ENCODE measurements at regions not wholly inside any gene's neighbourhood (a gene's known extent, or its start where the extent isn't known, plus 50 kb on each side); places are given as distances from the start of the nearest gene placed in this dataset.

DNA sequence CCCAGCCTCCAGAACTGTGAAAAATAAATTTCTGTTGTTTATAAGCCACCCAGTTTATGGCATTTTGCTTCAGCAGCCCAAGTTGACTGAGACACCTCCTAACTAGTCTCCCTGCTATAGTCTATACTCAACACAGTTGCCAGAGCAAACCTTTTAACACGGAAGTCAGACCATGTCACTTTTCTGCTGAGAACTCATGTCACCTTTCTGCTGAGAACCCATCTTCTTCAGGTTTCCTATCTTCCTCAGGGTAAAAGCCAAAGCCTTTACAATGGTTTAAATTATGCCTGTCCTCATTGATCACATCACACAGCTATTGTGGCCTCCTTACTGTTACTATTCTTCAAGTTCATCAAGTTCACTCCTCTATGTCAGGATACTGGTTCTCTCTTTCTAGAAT is 74.3 kb upstream of the SOX6 start:
- TF ChIP-seq, protein P1, sequence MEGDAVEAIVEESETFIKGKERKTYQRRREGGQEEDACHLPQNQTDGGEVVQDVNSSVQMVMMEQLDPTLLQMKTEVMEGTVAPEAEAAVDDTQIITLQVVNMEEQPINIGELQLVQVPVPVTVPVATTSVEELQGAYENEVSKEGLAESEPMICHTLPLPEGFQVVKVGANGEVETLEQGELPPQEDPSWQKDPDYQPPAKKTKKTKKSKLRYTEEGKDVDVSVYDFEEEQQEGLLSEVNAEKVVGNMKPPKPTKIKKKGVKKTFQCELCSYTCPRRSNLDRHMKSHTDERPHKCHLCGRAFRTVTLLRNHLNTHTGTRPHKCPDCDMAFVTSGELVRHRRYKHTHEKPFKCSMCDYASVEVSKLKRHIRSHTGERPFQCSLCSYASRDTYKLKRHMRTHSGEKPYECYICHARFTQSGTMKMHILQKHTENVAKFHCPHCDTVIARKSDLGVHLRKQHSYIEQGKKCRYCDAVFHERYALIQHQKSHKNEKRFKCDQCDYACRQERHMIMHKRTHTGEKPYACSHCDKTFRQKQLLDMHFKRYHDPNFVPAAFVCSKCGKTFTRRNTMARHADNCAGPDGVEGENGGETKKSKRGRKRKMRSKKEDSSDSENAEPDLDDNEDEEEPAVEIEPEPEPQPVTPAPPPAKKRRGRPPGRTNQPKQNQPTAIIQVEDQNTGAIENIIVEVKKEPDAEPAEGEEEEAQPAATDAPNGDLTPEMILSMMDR (IDR thresholded peaks at IDR 0.05; ENCODE audit: insufficient read depth, low read length, poor library complexity, severe bottlenecking): no peak
- TF ChIP-seq EZH2phosphoT487 (conservative IDR thresholded peaks at IDR 0.05; ENCODE audit: low read length): no peak

Measured in SU-DHL-6 (cell line).